ENCODE measurements at regions not wholly inside any gene's neighbourhood (a gene's known extent, or its start where the extent isn't known, plus 50 kb on each side); places are given as distances from the start of the nearest gene placed in this dataset.

GRCh38 chr1:58883888-58884482 lies 100.1 kb upstream of the JUN start:
- no peak overlapping the region for H3K9ac ChIP-seq (ENCODE audit: low read depth, low read length)
- H3K4me3 ChIP-seq (ENCODE audit: low read depth, low read length): no peak overlapping the region
- no peaks in the 10 kb centered on the region for H3K36me3 ChIP-seq (ENCODE audit: control insufficient read depth, insufficient read depth, low read length)
- no peaks in the 10 kb centered on the region for H3K9me3 ChIP-seq (ENCODE audit: control insufficient read depth, insufficient read depth, low read length)
- no peaks in the 10 kb centered on the region for H3K27me3 ChIP-seq (ENCODE audit: control insufficient read depth, insufficient read depth, low read length)
- H3K4me1 ChIP-seq (ENCODE audit: control insufficient read depth, insufficient read depth, low read length): no peaks in the 10 kb centered on the region

GRCh38 chr1:58884706-58885661 lies 101.1 kb upstream of the JUN start:
- no peaks in the 10 kb centered on the region for H3K36me3 ChIP-seq (ENCODE audit: control insufficient read depth, insufficient read depth, low read length)
- no peaks in the 10 kb centered on the region for H3K4me1 ChIP-seq (ENCODE audit: control insufficient read depth, insufficient read depth, low read length)
- no peaks in the 10 kb centered on the region for H3K27me3 ChIP-seq (ENCODE audit: control insufficient read depth, insufficient read depth, low read length)
- no peaks in the 10 kb centered on the region for H3K9me3 ChIP-seq (ENCODE audit: control insufficient read depth, insufficient read depth, low read length)
- H3K9ac ChIP-seq (ENCODE audit: low read depth, low read length): no peak overlapping the region
- H3K4me3 ChIP-seq (ENCODE audit: low read depth, low read length): no peak overlapping the region

GRCh38 chr1:58885998-58886397 lies 102.2 kb upstream of the JUN start:
- no peak overlapping the region for H3K9ac ChIP-seq (ENCODE audit: low read depth, low read length)
- H3K4me3 ChIP-seq (ENCODE audit: low read depth, low read length): no peak overlapping the region
- H3K4me1 ChIP-seq (ENCODE audit: control insufficient read depth, insufficient read depth, low read length): no peaks in the 10 kb centered on the region

GRCh38 chr1:58886611-58887010 lies 102.8 kb upstream of the JUN start:
- H3K9me3 ChIP-seq (ENCODE audit: control insufficient read depth, insufficient read depth, low read length): no peaks in the 10 kb centered on the region
- no peaks in the 10 kb centered on the region for H3K27me3 ChIP-seq (ENCODE audit: control insufficient read depth, insufficient read depth, low read length)
- H3K4me1 ChIP-seq (ENCODE audit: control insufficient read depth, insufficient read depth, low read length): no peaks in the 10 kb centered on the region
- H3K9ac ChIP-seq (ENCODE audit: low read depth, low read length): no peak overlapping the region
- no peaks in the 10 kb centered on the region for H3K36me3 ChIP-seq (ENCODE audit: control insufficient read depth, insufficient read depth, low read length)
- no peak overlapping the region for H3K4me3 ChIP-seq (ENCODE audit: low read depth, low read length)

More at GRCh38 chr1:58885998-58886397, 102.2 kb upstream of the JUN start:
- no peaks in the 10 kb centered on the region for H3K36me3 ChIP-seq (ENCODE audit: control insufficient read depth, insufficient read depth, low read length)
- no peaks in the 10 kb centered on the region for H3K27me3 ChIP-seq (ENCODE audit: control insufficient read depth, insufficient read depth, low read length)
- H3K9me3 ChIP-seq (ENCODE audit: control insufficient read depth, insufficient read depth, low read length): no peaks in the 10 kb centered on the region

- Histone ChIP-seq H3K4me3 (ENCODE audit: low read depth, low read length) (no peak overlapping the region), H3K36me3 (ENCODE audit: control insufficient read depth, insufficient read depth, low read length) (no peaks in the 10 kb centered on the region), H3K9ac (ENCODE audit: low read depth, low read length) (no peak overlapping the region), H3K27me3 (ENCODE audit: control insufficient read depth, insufficient read depth, low read length) (no peaks in the 10 kb centered on the region), H3K4me1 (ENCODE audit: control insufficient read depth, insufficient read depth, low read length) (no peaks in the 10 kb centered on the region), H3K9me3 (ENCODE audit: control insufficient read depth, insufficient read depth, low read length) (no peaks in the 10 kb centered on the region)
Observed at GRCh38 chr1:58887059-58887458, 103.2 kb upstream of the JUN start.

- H3K27me3 ChIP-seq (ENCODE audit: control insufficient read depth, insufficient read depth, low read length): peaks cover 4% of the 10 kb centered on the region
- H3K9ac ChIP-seq (ENCODE audit: low read depth, low read length): no peak overlapping the region
- no peak overlapping the region for H3K4me3 ChIP-seq (ENCODE audit: low read depth, low read length)
- H3K4me1 ChIP-seq (ENCODE audit: control insufficient read depth, insufficient read depth, low read length): no peaks in the 10 kb centered on the region
- no peaks in the 10 kb centered on the region for H3K36me3 ChIP-seq (ENCODE audit: control insufficient read depth, insufficient read depth, low read length)
- H3K9me3 ChIP-seq (ENCODE audit: control insufficient read depth, insufficient read depth, low read length): no peaks in the 10 kb centered on the region
Observed at GRCh38 chr1:58888833-58889232, 105.0 kb upstream of the JUN start.

GRCh38 chr1:58890113-58890512 lies 106.3 kb upstream of the JUN start:
- Histone ChIP-seq H3K27me3 (ENCODE audit: control insufficient read depth, insufficient read depth, low read length) (peaks cover 4% of the 10 kb centered on the region), H3K9me3 (ENCODE audit: control insufficient read depth, insufficient read depth, low read length) (no peaks in the 10 kb centered on the region), H3K36me3 (ENCODE audit: control insufficient read depth, insufficient read depth, low read length) (no peaks in the 10 kb centered on the region), H3K9ac (ENCODE audit: low read depth, low read length) (no peak overlapping the region), H3K4me1 (ENCODE audit: control insufficient read depth, insufficient read depth, low read length) (no peaks in the 10 kb centered on the region), H3K4me3 (ENCODE audit: low read depth, low read length) (no peak overlapping the region)

GRCh38 chr1:58890609-58891008 lies 106.8 kb upstream of the JUN start:
- no peaks in the 10 kb centered on the region for H3K9me3 ChIP-seq (ENCODE audit: control insufficient read depth, insufficient read depth, low read length)
- H3K27me3 ChIP-seq (ENCODE audit: control insufficient read depth, insufficient read depth, low read length): peaks cover 4% of the 10 kb centered on the region
- no peaks in the 10 kb centered on the region for H3K4me1 ChIP-seq (ENCODE audit: control insufficient read depth, insufficient read depth, low read length)
- H3K9ac ChIP-seq (ENCODE audit: low read depth, low read length): no peak overlapping the region
- H3K36me3 ChIP-seq (ENCODE audit: control insufficient read depth, insufficient read depth, low read length): no peaks in the 10 kb centered on the region
- no peak overlapping the region for H3K4me3 ChIP-seq (ENCODE audit: low read depth, low read length)

- Histone ChIP-seq H3K36me3 (ENCODE audit: control insufficient read depth, insufficient read depth, low read length) (no peaks in the 10 kb centered on the region), H3K4me3 (ENCODE audit: low read depth, low read length) (no peak overlapping the region), H3K9me3 (ENCODE audit: control insufficient read depth, insufficient read depth, low read length) (no peaks in the 10 kb centered on the region), H3K27me3 (ENCODE audit: control insufficient read depth, insufficient read depth, low read length) (peaks cover 4% of the 10 kb centered on the region), H3K9ac (ENCODE audit: low read depth, low read length) (no peak overlapping the region), H3K4me1 (ENCODE audit: control insufficient read depth, insufficient read depth, low read length) (no peaks in the 10 kb centered on the region)
Observed at GRCh38 chr1:58891347-58891746, 107.5 kb upstream of the JUN start.

- no peaks in the 10 kb centered on the region for H3K9me3 ChIP-seq (ENCODE audit: control insufficient read depth, insufficient read depth, low read length)
- no peak overlapping the region for H3K4me3 ChIP-seq (ENCODE audit: low read depth, low read length)
- no peak overlapping the region for H3K9ac ChIP-seq (ENCODE audit: low read depth, low read length)
- H3K27me3 ChIP-seq (ENCODE audit: control insufficient read depth, insufficient read depth, low read length): peaks cover 4% of the 10 kb centered on the region
- H3K36me3 ChIP-seq (ENCODE audit: control insufficient read depth, insufficient read depth, low read length): no peaks in the 10 kb centered on the region
- H3K4me1 ChIP-seq (ENCODE audit: control insufficient read depth, insufficient read depth, low read length): no peaks in the 10 kb centered on the region
Observed at GRCh38 chr1:58893257-58893869, 109.5 kb upstream of the JUN start.

GRCh38 chr1:58895082-58895481 lies 111.2 kb upstream of the JUN start:
- Histone ChIP-seq H3K36me3 (ENCODE audit: control insufficient read depth, insufficient read depth, low read length) (no peaks in the 10 kb centered on the region), H3K27me3 (ENCODE audit: control insufficient read depth, insufficient read depth, low read length) (peaks cover 4% of the 10 kb centered on the region), H3K9ac (ENCODE audit: low read depth, low read length) (no peak overlapping the region), H3K4me1 (ENCODE audit: control insufficient read depth, insufficient read depth, low read length) (no peaks in the 10 kb centered on the region), H3K4me3 (ENCODE audit: low read depth, low read length) (no peak overlapping the region), H3K9me3 (ENCODE audit: control insufficient read depth, insufficient read depth, low read length) (no peaks in the 10 kb centered on the region)

Data from iPS-15b (cell line).